Left kidney (tissue), 1 donor: ENCODE measurements at regions not wholly inside any gene's neighbourhood (a gene's known extent, or its start where the extent isn't known, plus 50 kb on each side); places are given as distances from the start of the nearest gene placed in this dataset.
"Not testable (repeated sequence)": the region's sequence is repeated elsewhere in the genome, so short reads cannot be mapped to it uniquely, and the experiment has no call there.

Experiments used
- DNase-seq: peaks from one replicate; pipeline ENCODE4 v3.0.0-alpha.2; 2013

DNA sequence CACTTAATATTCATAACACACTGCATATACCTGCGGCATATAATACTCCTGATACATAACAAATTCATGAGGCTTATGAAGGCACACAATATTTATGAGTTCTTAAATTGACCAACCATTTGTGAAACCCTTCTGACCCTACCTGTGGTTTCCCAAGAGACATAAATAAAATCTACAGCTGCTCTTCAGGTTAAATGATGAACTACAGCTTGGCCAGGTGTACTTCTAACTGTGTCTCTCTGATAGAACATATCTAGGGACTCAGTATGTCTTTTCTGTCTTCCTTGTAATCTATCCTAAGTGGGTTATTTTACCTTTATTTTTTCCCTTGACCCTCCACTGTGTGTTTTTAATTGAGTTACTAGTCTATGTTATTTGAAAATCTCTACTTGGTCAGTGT is 189.9 kb upstream of the UFM1 start:
- DNase-seq: no peak

GRCh38 chr13:38147050-38147449 is 202.6 kb upstream of the UFM1 start:
- DNase-seq: no peak

GRCh38 chr13:38141792-38142191 is 207.9 kb upstream of the UFM1 start:
- DNase-seq: no peak

- DNase-seq: no peak
Observed at GRCh38 chr13:38135592-38135991, 214.1 kb upstream of the UFM1 start.

GRCh38 chr13:38121267-38121666 is 228.4 kb upstream of the UFM1 start:
- DNase-seq: no peak

DNA sequence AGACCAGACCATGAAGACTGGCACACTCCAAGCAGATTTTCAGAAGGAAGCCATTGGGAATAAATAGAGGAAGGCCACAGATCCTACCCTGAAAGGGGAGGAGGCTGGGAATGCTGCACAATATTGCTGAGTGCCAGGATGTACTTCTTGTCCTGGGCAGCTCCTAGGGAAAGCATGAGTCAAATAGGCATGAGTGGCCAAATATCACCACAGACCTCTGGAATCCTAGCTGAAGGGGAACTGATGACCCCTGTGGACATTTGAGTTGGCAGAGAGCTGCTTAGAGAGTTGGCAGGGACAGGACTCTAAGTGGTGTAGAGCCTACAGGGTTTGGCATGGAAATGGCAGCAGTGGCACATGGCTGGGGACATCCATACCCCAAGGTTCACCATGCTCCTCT is 234.3 kb upstream of the TRPC4 start:
- no peak for DNase-seq

DNA sequence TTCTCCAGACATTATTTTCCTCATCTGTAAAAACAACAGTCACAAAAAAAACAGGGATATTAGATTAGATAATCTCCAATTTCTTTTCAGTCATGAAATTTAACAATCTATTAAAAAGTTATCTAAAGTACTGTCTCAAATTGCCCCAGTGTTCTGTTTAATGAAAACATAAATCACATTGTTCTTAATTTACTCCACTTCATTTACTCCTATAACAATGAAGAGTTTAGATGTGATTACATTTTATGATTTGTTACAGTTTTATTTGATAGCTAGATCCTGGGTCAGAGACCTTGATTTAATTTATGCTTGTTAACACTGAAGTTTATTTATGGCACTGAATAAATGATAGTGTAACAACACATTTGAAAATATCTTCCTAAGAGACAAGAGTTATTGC is 230.2 kb upstream of the TRPC4 start:
- no peak for DNase-seq

- DNase-seq: no peak
Observed at GRCh38 chr13:38093425-38093824, 223.9 kb upstream of the TRPC4 start.

DNA sequence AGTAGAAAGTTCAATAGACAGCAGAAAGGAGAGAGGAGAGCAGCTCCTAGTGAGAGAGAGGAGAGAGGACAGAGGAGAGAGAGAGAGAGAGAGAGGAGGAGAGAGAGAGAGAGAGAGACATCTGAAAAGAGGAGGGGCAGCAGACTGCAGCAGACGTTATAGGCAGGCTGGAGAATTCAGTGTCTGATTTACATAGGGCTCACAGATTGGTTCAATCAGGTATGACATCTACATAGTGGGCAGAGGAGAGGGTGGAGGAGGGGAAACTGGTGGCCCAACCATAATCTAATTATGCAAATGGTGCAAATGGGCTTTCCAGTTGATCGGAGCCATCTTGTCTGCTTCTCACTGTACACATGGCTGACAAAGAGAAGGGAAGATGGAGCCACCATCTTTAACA is 221.3 kb upstream of the TRPC4 start:
- DNase-seq: no peak

DNA sequence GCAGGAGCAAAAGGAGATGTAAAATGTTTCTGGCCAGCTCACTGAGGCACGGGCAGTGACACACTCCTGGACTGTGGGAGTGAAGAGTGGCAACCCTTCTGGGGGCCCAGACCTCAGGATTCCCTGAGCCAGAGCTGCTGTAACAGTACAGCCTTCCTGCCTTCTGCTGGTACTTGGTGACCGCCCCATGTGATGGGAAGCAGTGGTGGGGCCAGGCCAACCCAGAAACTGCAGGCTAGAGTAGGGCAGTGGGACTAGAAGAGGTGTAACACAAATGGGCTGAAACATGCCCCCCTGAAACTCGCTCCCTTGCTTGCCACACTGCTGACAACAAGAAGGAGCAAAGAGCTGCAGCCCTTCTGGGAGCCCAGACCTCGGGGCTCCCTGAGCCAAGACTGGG is 217.1 kb upstream of the TRPC4 start:
- DNase-seq: no peak

- DNase-seq: no peak
Observed at GRCh38 chr13:38086013-38086412, 216.4 kb upstream of the TRPC4 start.

DNA sequence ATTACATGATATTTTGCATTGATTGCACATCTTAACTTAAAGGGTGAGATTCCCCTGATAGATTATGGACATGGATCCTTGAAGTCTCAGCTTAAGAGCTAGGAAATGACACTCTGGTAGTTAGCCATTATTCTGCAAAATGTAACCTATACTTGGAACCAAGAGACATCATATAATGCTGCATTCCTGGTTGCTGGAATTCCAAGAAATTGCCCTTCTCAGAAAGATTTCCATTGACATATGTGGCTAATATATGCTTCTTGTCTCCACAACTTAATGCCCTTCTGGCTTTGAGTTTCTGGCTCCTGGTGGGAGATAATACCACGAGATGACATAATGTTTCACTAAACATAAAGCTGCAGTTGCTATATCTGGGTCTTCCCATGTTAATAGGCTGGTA is 204.4 kb upstream of the TRPC4 start:
- DNase-seq: no peak

DNA sequence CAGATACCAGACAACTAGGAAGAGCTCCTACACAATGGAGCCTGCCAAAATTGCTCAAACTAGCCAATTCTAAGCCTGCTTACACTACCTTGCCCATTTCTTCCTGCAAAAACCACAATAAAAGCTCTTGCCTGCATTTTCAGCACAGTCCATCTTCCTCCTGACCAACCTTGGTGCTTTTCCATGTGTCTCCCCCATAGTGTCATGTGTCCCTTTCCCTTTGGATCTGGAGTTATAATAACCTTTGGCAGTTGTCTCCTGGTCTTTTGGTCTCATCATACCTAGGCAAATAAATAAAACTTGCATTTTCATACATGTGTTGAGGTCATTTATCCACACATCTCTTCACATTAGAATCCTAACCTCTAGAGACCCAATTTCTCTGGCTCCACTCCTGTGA is 203.1 kb upstream of the TRPC4 start:
- no peak for DNase-seq

- DNase-seq: not testable (repeated sequence)
Observed at GRCh38 chr13:38071340-38071739, 201.8 kb upstream of the TRPC4 start.

DNA sequence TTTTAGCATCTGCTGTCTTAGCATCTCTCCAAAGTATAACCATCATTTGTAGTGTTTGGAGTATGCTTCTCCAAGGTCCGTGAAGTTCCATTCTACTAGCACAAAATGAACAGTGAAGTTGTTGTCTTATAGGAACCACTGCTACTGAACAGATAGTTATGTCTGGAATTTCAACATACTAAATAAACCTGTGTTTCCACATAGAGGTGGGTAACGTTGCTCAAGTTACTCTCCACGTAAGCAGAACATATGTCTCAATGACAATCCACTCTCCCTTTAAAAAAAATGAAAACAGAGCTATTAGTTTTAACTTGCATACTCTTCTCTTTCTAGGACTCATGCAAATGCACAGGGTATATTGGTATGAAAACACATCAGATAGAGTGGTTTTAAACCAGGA is 184.3 kb upstream of the TRPC4 start:
- no peak for DNase-seq

GRCh38 chr13:38046049-38046376 is 176.4 kb upstream of the TRPC4 start:
- DNase-seq: no peak

- DNase-seq: no peak
Observed at GRCh38 chr13:38045278-38046048, 175.9 kb upstream of the TRPC4 start.

DNA sequence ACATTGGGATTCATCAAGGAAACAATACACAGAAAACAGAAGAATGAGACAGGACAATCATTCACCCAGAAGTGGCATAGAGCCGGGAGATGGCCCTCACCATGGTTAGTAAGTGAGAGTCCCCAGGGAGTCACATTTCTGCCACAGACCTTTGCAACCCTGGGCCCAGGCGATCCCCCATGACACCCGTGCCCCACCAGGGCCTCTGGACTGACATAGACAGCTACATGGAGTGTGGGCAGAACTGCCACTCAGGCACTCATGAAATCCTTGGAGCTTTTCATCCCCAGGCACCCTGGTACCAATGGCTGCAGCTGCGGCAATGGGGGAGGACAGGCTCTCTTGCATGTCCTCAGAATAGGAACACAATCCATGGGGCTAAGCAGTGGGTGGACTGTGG is 174.5 kb upstream of the TRPC4 start:
- DNase-seq: no peak

DNA sequence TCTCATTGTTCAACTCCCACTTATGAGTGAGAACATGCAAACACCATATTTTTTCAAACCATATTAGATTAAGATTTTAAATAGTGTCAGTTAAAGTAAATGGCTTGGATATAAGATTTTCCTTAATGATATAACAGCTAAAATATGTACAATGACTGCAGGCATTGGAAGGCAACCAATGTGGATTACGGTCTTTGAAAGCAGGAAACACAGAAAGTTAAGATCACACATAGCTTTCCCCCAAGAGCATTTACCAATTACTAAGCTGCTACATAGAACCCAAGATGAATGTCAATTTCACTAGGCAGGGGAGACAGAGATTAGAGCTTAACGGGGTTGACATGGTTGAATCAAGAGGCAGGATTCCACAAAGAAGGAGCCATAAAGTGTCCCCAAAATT is 173.2 kb upstream of the TRPC4 start:
- DNase-seq: no peak

DNA sequence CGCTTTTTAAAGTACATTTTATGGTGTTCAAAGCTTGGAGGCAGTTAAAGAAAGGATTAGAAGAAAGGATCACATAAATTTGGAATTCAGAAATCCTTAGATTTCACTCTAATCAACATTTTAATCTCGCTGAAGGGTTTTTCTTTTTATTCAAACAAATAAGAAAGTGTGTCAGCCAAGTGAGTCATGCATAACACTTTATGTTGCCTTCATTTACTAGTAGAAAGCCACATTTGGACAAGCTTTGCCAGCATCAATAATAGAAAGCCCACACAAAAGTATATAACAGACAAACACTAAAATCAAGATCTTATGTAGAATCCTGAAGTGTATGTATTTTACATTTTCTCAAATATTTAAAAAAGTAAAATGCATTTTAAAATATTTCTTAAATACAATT is 154.9 kb upstream of the TRPC4 start:
- DNase-seq: no peak

- DNase-seq: no peak
Observed at GRCh38 chr13:38017320-38017719, 147.7 kb upstream of the TRPC4 start.

- DNase-seq: no peak
Observed at GRCh38 chr13:38013676-38014075, 144.1 kb upstream of the TRPC4 start.

- no peak for DNase-seq
Observed at GRCh38 chr13:38012096-38012495, 142.5 kb upstream of the TRPC4 start.

DNA sequence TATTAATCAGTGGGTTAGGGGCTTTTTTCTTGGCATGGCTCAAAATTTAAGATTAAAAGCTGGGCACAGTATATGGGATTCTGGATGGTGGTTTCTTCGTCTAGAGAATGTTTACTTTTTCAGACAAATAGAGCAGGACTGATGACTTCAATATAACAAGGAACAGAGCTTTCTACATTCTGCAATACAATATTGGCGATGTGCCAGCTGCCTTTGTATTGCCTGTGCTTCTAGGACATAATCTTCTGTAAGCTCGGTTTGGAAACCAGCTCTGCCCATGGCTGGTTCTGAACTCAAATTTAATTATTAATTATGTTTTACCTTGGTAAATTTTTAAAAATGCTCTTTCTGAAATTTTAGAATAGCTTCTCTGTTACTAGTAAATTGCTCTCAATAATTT is 139.1 kb upstream of the TRPC4 start:
- DNase-seq: no peak

GRCh38 chr13:38002606-38003005 is 133.0 kb upstream of the TRPC4 start:
- no peak for DNase-seq
